Stimulated activated CD4-positive, alpha-beta T cell treated with anti-CD3 and anti-CD28 coated beads, Interleukin-15, amount 100 ng/mL, for 1 hour (primary cell): ENCODE measurements at regions not wholly inside any gene's neighbourhood (a gene's known extent, or its start where the extent isn't known, plus 50 kb on each side); places are given as distances from the start of the nearest gene placed in this dataset.

ENCODE experiments used
- DNase-seq, 2 donors: peaks; one replicate each; pipeline ENCODE4 v3.0.0-alpha.2; 2020; ENCODE audit warnings: low read depth in 1 of 2, low spot score in 1 of 2

- no peak for DNase-seq
Measured at GRCh38 chr1:193311226-193311948, 125.0 kb upstream of the B3GALT2 start.

GRCh38 chr1:193310564-193310963 is 124.2 kb upstream of the B3GALT2 start:
- no peak for DNase-seq

GRCh38 chr1:193309936-193310475 is 123.6 kb upstream of the B3GALT2 start:
- DNase-seq = no peak

- DNase-seq = no peak
Measured at GRCh38 chr1:193308438-193308837, 122.0 kb upstream of the B3GALT2 start.

GRCh38 chr1:193306430-193306829 is 120.0 kb upstream of the B3GALT2 start:
- no peak for DNase-seq
